GM19455 (cell line): ENCODE measurements at regions not wholly inside any gene's neighbourhood (a gene's known extent, or its start where the extent isn't known, plus 50 kb on each side); places are given as distances from the start of the nearest gene placed in this dataset.

Experiments
- ATAC-seq: cut with Tn5 transposase; IDR thresholded peaks from one replicate; pipeline ENCODE4 v1.9.1; 2021; ENCODE audit not compliant: unreplicated experiment

- no peak for ATAC-seq
These were observed 221.3 kb downstream of the SEC14L1 start for GRCh38 chr17:77361986-77362620.

DNA sequence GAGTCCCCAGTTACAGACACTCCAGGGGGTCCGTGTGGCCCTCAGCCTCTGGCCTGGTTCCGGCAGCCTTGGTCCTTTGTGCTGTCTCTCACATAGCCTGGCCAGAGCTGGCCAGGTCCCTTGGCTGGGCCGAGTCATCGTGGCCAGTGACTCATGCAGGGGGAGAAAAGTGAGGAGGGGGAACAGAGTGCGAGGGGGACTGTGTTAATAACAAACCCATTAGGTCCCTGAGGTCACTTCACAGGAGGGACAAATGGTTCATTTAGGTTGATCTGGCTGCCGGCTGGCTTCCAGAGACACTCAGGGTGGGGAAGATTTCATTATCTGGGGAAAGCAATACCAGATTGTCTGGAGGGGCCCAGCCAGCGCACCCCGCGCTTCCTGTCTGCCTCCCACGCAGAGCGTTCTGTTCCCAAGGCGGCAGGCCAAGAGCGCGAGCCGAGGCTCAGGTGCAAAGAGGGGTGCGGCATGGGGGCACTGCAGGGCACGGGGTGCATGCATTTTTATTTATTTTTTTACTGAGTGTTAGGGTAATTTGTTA is 223.1 kb downstream of the SEC14L1 start:
- no peak for ATAC-seq

DNA sequence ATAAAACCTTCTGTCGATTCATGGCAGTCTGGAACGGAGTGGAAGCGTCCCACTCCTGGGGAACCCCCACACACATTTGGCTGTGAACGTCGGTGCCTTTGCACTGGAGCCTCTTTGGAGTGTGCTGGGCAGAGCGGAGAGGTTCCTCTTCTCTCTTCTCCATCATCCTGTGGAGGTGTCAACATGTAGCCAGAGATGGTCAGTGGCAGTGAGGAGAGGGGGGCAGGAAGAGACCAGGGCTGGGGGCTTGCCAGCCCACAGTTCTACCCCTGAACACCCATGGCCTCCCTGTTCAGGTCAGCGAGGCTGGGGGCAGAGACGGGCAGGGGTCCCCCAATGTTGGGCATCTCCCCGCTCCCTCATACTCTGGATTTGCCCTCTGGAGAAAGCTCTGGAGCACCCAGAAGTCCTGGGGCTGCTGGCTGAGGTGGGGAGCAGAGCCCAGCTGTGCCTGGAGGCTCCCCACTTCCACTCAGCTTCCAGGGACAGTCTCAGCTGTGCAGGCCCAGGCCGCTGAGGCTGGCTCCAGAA is 223.7 kb downstream of the SEC14L1 start:
- no peak for ATAC-seq

DNA sequence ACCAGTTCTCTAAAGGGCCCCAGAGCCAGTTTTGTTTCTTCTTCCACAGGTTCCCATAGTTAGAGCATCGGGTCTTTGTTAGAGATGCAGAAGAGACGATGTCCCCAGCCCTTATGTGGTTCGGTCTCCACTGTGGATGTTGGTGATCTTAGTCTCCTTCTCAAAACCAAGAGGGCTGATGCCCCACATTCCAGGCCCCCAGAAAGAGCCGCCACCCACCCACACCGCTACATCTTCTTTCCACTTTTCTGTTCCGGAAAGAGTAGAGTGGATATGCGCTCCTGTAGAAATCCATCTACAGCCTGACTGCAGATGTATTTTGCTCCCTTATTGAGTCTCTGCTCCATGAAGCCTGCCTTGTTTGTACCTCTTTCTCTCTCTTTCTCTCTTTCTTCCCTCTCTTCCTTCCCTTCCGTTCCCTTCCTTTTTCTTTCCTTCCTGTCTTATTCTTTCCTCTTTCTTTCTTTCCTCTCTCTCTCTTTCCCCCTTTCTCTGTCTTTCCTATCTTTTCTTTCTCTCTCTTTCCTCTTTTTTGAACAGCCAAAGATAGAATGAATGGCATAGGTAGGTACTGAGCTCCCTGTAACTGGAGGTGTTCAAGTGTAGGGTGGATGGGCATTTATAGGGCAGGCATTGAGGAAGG is 224.3 kb downstream of the SEC14L1 start:
- no peak for ATAC-seq

DNA sequence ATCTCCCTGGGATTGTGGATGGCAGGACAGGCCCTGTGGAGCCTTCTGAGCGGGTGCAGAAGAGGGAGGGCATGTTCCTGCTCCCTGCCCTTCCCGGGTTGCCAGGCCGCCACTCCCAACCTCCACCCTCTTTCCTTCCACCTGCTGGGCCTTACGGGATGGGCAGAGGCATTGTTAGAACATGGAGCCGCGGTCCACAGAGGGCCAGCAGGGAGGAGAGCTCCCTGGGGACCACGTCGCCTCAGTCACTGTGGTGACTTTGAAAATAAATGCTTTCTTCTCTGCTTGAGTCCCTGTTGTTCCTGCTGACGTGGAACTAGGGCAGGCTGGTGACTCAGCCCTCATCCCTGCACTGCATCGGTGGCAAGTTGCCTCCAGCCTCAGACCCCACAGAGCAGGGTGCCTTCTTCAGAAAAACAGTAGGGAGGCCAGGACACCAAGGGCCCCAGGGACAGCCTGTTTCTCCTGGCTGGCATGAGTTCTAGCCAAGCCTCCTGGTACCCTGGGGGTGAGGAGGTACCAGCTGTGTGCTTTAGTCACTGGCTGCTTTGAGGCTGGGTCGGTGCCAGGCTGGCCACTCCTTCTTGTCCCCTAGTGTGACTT is 224.9 kb downstream of the SEC14L1 start:
- ATAC-seq: no peak

- no peak for ATAC-seq
These were observed 225.4 kb downstream of the SEC14L1 start for GRCh38 chr17:77366206-77366557.

- ATAC-seq: no peak
These were observed 225.9 kb downstream of the SEC14L1 start for GRCh38 chr17:77366558-77367245.

- no peak for ATAC-seq
These were observed 228.8 kb downstream of the SEC14L1 start for GRCh38 chr17:77369544-77369971.

DNA sequence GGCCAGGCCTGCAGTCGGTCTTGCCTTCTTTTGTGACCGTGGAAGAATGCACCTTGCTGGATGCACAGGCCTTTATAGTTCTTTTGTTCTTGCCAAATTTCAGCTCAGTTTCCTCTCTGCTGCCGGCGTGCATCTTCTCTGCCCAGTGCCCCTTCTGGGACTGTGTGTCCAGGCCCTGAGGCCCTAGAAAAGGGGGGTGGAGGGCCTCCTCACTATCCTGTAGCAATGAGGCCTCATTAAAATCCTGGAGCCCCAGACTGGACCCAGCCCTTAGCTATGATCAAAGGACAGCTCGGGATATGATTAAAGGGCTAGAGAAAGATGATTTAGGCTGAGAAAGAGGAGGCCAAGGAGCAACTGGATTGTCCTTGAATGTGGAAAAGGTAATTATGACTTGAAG is 229.8 kb downstream of the SEC14L1 start:
- no peak for ATAC-seq

GRCh38 chr17:77371117-77371887 is 230.5 kb downstream of the SEC14L1 start:
- no peak for ATAC-seq

GRCh38 chr17:77371888-77372443 is 231.2 kb downstream of the SEC14L1 start:
- ATAC-seq: no peak

DNA sequence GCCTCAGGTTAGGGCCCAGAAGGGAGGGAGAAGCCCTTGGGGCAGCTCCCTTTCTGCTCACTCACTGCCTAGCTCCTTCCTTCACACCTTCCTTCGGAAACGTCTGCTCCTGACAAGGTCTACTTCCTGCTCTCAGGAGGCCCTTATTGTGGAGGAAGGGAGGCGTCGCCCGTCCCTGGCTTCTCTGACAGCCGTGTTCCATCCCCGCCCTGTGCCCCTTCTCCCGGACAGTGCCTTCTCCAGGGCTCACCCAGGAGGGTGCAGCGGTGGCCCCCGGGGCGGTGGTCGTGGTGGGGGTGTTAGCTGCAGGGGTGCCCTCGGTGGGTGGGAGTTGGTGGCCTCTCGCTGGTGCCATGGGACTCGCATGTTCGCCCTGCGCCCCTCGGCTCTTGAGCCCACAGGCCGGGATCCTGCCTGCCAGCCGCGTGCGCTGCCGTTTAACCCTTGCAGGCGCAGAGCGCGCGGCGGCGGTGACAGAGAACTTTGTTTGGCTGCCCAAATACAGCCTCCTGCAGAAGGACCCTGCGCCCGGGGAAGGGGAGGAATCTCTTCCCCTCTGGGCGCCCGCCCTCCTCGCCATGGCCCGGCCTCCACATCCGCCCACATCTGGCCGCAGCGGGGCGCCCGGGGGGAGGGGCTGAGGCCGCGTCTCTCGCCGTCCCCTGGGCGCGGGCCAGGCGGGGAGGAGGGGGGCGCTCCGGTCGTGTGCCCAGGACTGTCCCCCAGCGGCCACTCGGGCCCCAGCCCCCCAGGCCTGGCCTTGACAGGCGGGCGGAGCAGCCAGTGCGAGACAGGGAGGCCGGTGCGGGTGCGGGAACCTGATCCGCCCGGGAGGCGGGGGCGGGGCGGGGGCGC is 231.9 kb downstream of the SEC14L1 start:
- no peak for ATAC-seq

- ATAC-seq: no peak
These were observed 232.8 kb downstream of the SEC14L1 start for GRCh38 chr17:77373299-77374169.

GRCh38 chr17:77374170-77374936 is 233.6 kb downstream of the SEC14L1 start:
- ATAC-seq: no peak

DNA sequence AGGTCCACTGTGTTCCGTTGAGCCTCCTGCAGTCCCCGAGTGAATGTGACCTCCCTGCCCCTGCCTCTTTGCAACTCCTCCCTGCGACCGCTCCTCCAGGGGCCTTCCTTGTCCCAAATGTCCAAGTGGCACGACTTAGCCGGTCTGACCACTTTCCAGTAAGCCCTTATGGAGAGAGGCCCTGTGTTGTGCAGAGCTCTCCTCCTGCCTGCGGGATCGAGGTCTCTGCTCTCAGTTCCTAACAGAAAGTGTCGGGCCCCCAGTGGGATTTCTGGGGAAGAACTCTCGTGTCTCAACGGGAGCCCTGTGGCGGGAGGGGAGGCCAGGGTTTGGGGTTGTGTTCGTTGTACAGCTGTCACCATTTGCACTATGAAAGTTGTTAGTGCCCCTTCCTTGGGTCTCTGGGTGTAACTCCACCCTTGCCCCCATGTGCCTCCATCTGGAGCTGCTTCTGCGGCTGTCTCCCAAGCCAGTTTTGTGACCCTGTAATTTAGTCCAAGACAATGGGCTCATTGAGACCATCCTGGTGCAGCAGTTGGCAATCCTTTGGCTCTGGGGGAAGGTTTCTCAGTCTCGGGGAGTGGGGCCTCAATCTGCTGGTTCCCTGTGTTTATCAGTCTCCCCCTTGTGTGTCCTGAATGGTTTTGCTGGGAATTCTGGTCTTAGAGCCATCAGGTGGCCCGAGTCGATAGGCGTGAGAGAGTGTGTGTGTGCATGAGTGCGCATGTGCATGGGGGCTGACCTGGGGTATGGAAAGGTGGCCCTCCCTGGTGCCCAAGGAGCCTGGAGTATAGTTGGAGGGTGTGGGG is 234.5 kb downstream of the SEC14L1 start:
- no peak for ATAC-seq

GRCh38 chr17:77375917-77376651 is 235.3 kb downstream of the SEC14L1 start:
- no peak for ATAC-seq
